GM12864 (cell line): ENCODE measurements at regions not wholly inside any gene's neighbourhood (a gene's known extent, or its start where the extent isn't known, plus 50 kb on each side); places are given as distances from the start of the nearest gene placed in this dataset.

ENCODE experiments used
- DNase-seq: peaks from one replicate; pipeline ENCODE4 v3.0.0-alpha.2; 2011; ENCODE audit warnings: low read depth
- H3K4me3 ChIP-seq: 2 replicates; pipeline ENCODE4 v1.5.1; 2011; ENCODE audit warnings: mild to moderate bottlenecking, low read depth, low read length, control low read depth
- CTCF ChIP-seq: IDR thresholded peaks from 2 replicates; pipeline ENCODE4 v1.5.1; 2011; ENCODE audit warnings: low read depth, mild to moderate bottlenecking, moderate library complexity, low read length, control low read depth, inconsistent platforms; ENCODE audit errors: missing control alignments

DNA sequence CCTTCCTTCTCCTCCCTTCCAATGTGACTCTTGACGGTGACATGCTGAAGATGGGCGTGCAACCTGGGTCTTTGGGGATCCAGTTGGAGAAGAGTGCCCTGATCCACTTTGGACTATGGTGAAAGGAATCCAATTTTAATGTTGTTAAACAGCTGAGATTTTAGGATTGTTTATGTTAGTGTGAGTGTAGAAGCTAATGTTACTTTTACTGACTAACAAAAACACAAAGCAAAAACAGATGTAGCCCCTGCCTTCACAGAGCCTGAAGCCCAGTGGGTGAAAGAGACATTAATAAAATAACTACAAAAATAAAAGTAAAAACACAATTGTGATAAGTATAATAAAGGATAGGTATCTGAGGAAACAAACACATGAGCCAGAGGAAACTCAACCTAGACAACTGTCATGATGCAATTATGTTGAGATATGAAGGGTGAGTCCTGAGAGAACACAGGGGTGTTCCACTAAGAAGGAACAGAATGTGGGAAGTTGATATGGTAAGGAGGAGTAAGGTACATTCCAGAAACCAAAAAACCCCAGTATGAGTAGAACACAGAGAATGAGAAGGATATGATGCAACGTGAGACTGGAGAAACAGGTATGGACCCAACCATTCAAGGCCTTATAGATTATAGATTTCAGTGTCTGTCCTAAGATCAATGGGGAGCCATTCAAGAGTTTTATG is 115.1 kb upstream of the PMFBP1 start:
- TF ChIP-seq CTCF: no peak
- no peak overlapping the region for H3K4me3 ChIP-seq
- DNase-seq: no peak

- no peak for DNase-seq
Observed at GRCh38 chr16:72285728-72286127, 113.8 kb upstream of the PMFBP1 start.

GRCh38 chr16:72285324-72285723 is 113.4 kb upstream of the PMFBP1 start:
- no peak for TF ChIP-seq CTCF
- no peak for DNase-seq
- H3K4me3 ChIP-seq: no peak overlapping the region

More at GRCh38 chr16:72285728-72286127, 113.8 kb upstream of the PMFBP1 start:
- H3K4me3 ChIP-seq: no peak overlapping the region
- TF ChIP-seq CTCF: no peak

GRCh38 chr16:72284042-72284789 is 112.3 kb upstream of the PMFBP1 start:
- no peak overlapping the region for H3K4me3 ChIP-seq
- no peak for TF ChIP-seq CTCF
- no peak for DNase-seq

GRCh38 chr16:72282362-72282761 is 110.4 kb upstream of the PMFBP1 start:
- H3K4me3 ChIP-seq: no peak overlapping the region
- no peak for DNase-seq
- TF ChIP-seq CTCF: no peak

GRCh38 chr16:72278301-72278700 is 106.3 kb upstream of the PMFBP1 start:
- TF ChIP-seq CTCF: no peak
- no peak for DNase-seq
- no peak overlapping the region for H3K4me3 ChIP-seq
